Muscle of back (tissue), 3 donors: ENCODE measurements at regions not wholly inside any gene's neighbourhood (a gene's known extent, or its start where the extent isn't known, plus 50 kb on each side); places are given as distances from the start of the nearest gene placed in this dataset.

Experiments used
- DNase-seq, 3 donors: peaks; one replicate each; pipeline versions ENCODE4 v3.0.0 to v3.0.0-alpha.2; 2013

DNA sequence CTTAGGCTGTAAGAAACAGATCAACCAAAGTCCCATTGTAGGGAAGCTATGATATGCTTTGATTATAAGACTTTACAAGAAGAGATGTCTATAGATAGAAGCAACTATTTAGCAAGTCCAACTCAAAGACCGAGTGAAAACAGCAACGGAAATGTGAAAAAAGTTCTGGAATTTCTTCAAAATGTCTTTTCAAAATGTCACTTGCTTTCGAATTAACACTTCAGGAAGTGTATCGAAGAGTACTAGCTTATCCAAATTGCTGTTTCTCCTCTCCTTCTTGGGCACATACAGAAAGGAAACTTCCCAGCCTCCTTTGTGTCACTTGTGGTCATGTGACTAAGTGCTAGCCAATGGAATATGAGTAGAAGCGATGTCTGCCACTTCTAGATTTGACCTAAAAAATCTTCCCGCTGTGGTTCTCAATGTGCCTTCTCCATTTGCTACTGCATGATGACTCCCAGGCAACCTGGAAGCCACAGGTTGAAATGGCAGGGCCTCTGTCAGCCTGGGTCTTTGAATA, 89.9 kb downstream of the TSEN15 start:
- DNase-seq, result no peak

DNA sequence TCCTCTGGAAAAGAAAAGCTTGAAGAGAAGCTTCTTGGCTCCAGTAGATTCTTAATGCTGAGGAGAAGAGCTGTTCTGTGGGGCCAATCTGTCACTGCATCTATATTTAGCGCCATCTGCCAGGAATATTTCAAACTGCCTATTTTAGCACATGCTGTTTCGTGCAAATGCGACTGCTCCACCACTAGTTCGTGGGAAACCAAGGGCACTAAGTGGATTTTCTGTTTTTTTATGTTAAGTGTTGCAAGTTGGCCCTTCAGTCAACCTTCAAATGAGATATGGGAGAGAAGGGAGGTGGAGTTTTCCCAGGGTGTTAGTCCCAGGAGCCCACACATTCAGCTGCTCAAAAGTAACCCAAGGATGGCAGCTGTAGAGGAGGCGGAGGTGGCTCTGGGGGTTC, 91.9 kb downstream of the TSEN15 start:
- peak in 2 of 3 donors; percentile 49 to 63 for DNase-seq

GRCh38 chr1:184145083-184145482, 93.6 kb downstream of the TSEN15 start:
- DNase-seq, result no peak

DNA sequence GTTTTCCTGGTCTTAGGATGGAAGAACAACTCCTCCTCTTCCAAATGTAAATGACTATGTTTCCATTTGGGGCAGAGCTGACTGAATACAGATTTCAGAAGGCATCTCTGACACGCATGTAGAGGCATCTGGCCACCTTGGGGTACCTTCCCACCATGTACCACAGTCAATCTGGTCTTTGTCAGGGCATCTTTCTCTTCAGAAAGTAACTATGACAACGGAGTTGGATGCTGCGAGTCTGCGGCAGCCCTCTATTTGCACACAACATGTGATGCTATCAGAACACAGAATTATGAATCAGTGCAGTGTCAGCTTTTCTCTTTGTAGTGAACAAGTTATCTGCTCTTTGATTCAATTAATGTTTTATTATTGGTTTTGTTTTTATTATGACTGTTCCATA, 94.7 kb downstream of the TSEN15 start:
- no peak for DNase-seq

DNA sequence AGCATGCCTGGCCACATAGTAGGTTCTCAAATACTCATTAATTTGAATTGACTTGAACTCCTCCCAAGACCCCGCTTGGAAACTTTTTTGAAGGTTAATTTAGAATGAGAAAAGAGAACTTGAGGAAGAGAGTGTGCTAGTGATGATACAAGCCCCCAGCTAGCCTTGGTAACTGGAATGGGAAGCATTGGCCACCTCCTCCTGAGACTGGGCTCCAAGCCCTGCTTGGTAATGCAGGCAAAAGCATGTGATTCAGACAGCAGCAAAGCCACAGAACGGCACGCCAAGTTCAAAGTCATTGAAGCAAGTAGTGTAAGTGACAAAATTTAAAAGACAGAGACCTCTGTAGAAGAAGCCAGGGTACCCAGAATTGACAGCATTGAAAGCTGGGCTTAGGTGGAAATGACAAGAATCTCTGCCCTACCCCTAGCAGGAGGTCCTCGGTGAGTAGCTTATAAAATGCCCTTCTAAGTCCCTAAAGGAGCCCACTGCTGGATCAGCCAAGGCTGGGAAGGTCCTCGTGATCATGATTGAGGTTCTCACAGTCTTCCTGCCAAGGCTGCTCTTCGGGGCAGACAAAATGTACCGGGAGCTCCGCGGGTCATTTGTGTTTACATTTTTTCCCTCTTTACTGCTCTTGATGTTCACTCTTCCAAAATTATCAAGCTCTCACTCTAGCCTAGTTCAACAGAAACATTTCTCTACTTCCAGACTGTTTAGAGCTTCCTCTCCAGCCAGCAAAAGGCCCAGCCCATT, 99.4 kb downstream of the TSEN15 start:
- no peak for DNase-seq

DNA sequence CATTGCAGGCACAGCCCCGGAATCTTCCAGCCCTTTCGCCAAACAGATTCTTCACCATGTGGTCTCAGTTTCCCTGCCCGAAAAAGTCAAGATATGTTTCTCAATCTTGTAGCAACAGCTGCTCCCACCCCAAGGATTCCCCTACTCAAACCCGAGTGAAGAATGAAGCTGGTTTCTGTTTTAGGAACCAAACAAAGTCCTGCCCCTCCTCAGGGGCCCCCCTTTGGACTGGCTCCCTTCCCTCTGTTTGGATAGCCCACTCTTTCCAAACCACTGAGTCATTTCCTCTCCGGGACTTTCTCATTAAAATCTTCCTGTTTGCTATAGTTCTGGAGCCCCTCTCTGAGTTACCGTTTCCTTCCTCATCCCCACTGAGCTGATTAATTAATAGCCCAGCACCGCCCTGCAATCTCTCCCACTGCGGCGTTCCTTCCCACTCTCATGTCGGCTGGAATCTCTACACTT, 100.9 kb downstream of the TSEN15 start:
- peak in 2 of 3 donors; percentile 73 to 84 for DNase-seq

DNA sequence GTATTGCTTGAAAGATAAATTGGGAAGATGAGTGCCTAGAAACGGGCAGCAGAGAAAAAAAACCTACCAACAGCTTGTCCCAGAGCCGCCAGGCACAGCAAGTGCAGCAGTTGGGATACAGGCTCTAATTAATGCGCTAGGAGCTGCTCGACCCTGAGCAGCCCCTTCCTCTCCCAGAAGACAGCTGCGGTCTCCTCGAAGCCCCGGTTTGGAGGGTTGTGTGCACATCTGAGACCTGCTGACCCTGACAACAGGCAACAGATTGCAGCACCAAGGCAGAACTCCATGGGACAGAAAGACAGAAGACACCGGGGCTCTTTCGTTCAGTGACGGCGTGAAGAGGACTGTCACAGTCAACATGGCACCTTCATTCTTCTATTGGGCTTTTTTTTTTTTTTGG, 101.4 kb downstream of the TSEN15 start:
- no peak for DNase-seq

DNA sequence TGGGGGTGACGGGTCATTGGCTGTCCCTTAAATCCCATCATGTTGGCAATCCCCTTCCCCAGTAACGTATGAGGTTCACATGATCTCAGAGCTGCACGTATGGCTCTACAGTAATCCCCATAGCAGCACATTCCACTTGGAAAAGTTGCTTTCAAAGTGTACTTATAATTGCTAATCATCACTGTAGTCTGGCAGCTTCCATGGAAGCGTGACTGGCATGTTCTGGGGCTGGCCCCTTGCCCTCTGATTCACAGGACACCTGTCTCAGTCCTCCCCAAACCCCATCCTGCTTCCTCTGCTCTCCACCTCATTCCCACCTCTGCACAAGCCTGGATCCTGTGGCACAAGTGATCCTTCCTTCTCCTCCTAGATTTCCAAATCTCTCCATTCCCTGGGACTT, 102.2 kb downstream of the TSEN15 start:
- no peak for DNase-seq

DNA sequence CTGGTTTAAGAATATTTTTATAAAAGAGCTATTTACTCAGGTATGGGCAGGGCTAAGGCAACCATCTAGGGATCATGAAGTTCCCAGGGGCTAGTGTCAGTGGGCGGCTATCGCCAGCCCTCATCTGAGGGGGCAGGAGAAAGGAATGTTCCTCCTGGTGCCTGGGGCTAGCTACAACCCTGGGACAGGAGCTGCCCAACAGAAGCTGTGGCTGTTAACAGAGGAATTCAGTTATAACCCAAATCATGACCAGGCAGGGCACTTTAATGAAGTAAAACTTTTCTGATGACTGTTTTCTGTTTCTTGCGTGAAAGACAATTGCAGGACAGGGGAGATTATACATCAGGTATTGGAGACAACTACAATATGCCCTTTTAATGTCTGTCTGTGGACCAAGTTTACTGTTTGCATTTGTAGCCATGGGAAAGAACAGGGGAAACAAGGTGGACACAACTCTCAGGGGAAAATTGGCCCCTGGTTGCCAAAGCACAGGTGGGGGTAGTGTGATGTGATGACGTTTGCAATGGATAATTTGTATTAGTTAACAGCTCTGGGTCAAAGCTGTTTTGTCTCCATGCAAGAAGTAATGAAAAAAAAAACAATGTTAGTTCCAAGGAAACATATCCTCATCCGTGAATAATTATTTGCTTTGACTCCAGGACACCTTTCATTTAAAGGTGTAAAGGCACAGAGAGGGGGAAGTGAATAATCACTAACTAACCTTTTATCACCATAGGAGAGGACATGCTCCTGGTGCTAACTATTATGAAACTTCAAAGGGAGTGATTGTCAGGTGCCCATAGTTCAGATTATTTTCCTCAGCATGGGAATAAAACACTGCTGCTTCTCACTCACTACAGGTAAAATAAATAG, 105.2 kb downstream of the TSEN15 start:
- no peak for DNase-seq

GRCh38 chr1:184157394-184157742, 105.8 kb downstream of the TSEN15 start:
- DNase-seq, result no peak

- no peak for DNase-seq
These were observed 107.6 kb downstream of the TSEN15 start for GRCh38 chr1:184158896-184159681.

GRCh38 chr1:184160236-184160635, 108.7 kb downstream of the TSEN15 start:
- peak in 1 of 3 donors; percentile 75 for DNase-seq

DNA sequence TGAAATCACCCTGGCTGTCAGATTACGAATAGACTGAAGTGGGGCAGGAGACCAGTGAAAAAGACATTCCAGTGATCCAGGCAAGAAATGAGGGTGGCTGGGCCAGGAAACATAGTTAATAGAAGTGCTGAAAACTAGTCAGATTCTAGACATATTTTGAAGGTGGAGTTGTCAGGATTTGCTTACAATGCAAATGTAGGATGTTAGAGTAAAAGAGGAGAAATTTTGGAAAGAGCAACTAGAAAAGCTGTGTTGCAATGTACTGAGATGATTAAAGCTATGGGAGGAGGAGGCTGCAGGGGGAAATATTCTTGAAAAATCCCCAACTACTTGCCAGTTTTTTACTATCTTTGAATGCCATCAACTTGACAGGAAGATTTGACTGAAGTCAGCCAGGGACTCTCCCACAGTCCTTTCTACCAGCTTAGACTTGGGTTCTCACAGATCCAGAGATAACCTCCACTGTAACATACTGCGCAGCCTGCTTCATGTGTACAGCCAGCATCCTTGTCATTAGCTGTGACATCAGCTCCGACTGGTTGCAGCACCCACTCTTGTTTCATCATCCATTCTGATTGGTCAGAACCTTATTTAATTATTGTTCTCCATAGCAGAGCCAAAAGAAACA, 109.7 kb downstream of the TSEN15 start:
- DNase-seq, result peak in 1 of 3 donors; percentile 64

- DNase-seq, result peak in 1 of 3 donors; percentile 35
These were observed 110.8 kb downstream of the TSEN15 start for GRCh38 chr1:184162281-184162680.

- peak in 2 of 3 donors; percentile 53 to 78 for DNase-seq
These were observed 112.3 kb downstream of the TSEN15 start for GRCh38 chr1:184163674-184164465.

- no peak for DNase-seq
These were observed 113.0 kb downstream of the TSEN15 start for GRCh38 chr1:184164536-184164935.

- DNase-seq, result no peak
These were observed 115.0 kb downstream of the TSEN15 start for GRCh38 chr1:184166485-184166884.

- no peak for DNase-seq
These were observed 115.8 kb downstream of the TSEN15 start for GRCh38 chr1:184167352-184167751.

GRCh38 chr1:184170719-184171118, 119.2 kb downstream of the TSEN15 start:
- DNase-seq, result no peak

DNA sequence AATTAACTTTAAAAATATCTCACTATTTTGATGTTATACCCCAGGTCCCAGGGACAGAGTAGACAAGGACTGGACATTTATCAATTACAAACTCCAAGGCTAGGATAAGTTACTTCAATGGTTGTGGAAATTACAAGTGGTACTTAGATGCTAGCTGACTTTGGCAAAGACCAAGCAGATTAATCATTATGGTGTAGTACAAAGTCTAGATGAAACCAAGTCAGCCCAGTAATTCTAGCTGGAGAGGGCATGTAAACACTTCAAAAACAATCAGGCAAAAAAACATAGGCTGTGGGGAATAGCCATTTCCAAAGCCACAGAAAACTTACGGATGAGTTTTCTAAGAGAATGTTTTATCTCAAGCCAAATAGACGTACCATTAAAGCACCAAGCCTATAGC, 124.5 kb downstream of the TSEN15 start:
- DNase-seq, result no peak

GRCh38 chr1:184181044-184181443, 129.5 kb downstream of the TSEN15 start:
- DNase-seq, result no peak
